ENCODE measurements at regions not wholly inside any gene's neighbourhood (a gene's known extent, or its start where the extent isn't known, plus 50 kb on each side); places are given as distances from the start of the nearest gene placed in this dataset.
A peak's percentile ranks its signal among the peaks of the same experiment; 100 is the strongest.

- no peak for DNase-seq
These were observed 251.0 kb upstream of the ZMIZ1 start for GRCh38 chr10:78817804-78818203.

GRCh38 chr10:78819361-78820006 is 249.3 kb upstream of the ZMIZ1 start:
- no peak for DNase-seq

GRCh38 chr10:78820007-78820362 is 248.8 kb upstream of the ZMIZ1 start:
- DNase-seq: no peak

- DNase-seq: no peak
These were observed 247.7 kb upstream of the ZMIZ1 start for GRCh38 chr10:78821052-78821451.

- DNase-seq: no peak
These were observed 239.9 kb upstream of the ZMIZ1 start for GRCh38 chr10:78828647-78829539.

- no peak for DNase-seq
These were observed 239.2 kb upstream of the ZMIZ1 start for GRCh38 chr10:78829565-78829964.

- DNase-seq: no peak
These were observed 238.4 kb upstream of the ZMIZ1 start for GRCh38 chr10:78830062-78830975.

- DNase-seq: no peak
These were observed 237.8 kb upstream of the ZMIZ1 start for GRCh38 chr10:78830976-78831375.

GRCh38 chr10:78831461-78831860 is 237.3 kb upstream of the ZMIZ1 start:
- DNase-seq: no peak

- DNase-seq: no peak
These were observed 236.5 kb upstream of the ZMIZ1 start for GRCh38 chr10:78832281-78832680.

GRCh38 chr10:78838141-78838657 is 230.6 kb upstream of the ZMIZ1 start:
- no peak for DNase-seq

GRCh38 chr10:78843495-78843894 is 225.3 kb upstream of the ZMIZ1 start:
- no peak for DNase-seq

GRCh38 chr10:78844960-78845607 is 223.7 kb upstream of the ZMIZ1 start:
- no peak for DNase-seq

- no peak for DNase-seq
These were observed 222.7 kb upstream of the ZMIZ1 start for GRCh38 chr10:78846071-78846470.

GRCh38 chr10:78846760-78847159 is 222.0 kb upstream of the ZMIZ1 start:
- no peak for DNase-seq

- no peak for DNase-seq
These were observed 221.3 kb upstream of the ZMIZ1 start for GRCh38 chr10:78847485-78847884.

- DNase-seq: no peak
These were observed 219.7 kb upstream of the ZMIZ1 start for GRCh38 chr10:78849115-78849514.

- no peak for DNase-seq
These were observed 219.0 kb upstream of the ZMIZ1 start for GRCh38 chr10:78849731-78850130.

GRCh38 chr10:78850644-78851435 is 217.9 kb upstream of the ZMIZ1 start:
- DNase-seq: no peak

GRCh38 chr10:78851647-78852046 is 217.1 kb upstream of the ZMIZ1 start:
- no peak for DNase-seq

- peak; percentile 5 to 14 for DNase-seq
These were observed 216.1 kb upstream of the ZMIZ1 start for GRCh38 chr10:78852466-78853240.

All from activated CD4-positive, alpha-beta T cell treated with anti-CD3 and anti-CD28 coated beads, Interleukin-2, amount 50 U/mL, for 48 hours (primary cell).